Cardiac fibroblast (primary cell): ENCODE measurements at regions not wholly inside any gene's neighbourhood (a gene's known extent, or its start where the extent isn't known, plus 50 kb on each side); places are given as distances from the start of the nearest gene placed in this dataset.

Experiments used
- DNase-seq, 2 donors: peaks; one replicate each; pipeline versions ENCODE4 v3.0.0 to v3.0.0-alpha.2; 2010; ENCODE audit warnings: low read depth in 2 of 2
- H3K4me3 ChIP-seq, 2 donors: replicated peaks in 1 of 2; 1 replicate in 1 of 2; 2 replicates in 1 of 2; pipeline ENCODE4 v1.5.1; 2011; ENCODE audit warnings: low read depth in 2 of 2, low read length in 2 of 2, mild to moderate bottlenecking in 2 of 2, moderate library complexity in 1 of 2
- CTCF ChIP-seq: IDR thresholded peaks from one replicate; pipeline ENCODE4 v1.5.1; 2011; ENCODE audit warnings: low read depth, mild to moderate bottlenecking, low read length, inconsistent platforms

GRCh38 chr18:78144669-78145068 lies 834.9 kb upstream of the SALL3 start:
- no peak overlapping the region for H3K4me3 ChIP-seq
- no peak for TF ChIP-seq CTCF
- no peak for DNase-seq

- H3K4me3 ChIP-seq: no peak overlapping the region
Measured at GRCh38 chr18:78145096-78145495, 834.5 kb upstream of the SALL3 start.

GRCh38 chr18:78146136-78147085 lies 833.2 kb upstream of the SALL3 start:
- TF ChIP-seq CTCF: no peak
- H3K4me3 ChIP-seq: no peak overlapping the region
- no peak for DNase-seq

More at GRCh38 chr18:78145096-78145495, 834.5 kb upstream of the SALL3 start:
- no peak for DNase-seq
- TF ChIP-seq CTCF: no peak

GRCh38 chr18:78150590-78150989 lies 829.0 kb upstream of the SALL3 start:
- H3K4me3 ChIP-seq: no peak overlapping the region
- DNase-seq: no peak
- no peak for TF ChIP-seq CTCF

- H3K4me3 ChIP-seq: no peak overlapping the region
- no peak for TF ChIP-seq CTCF
- no peak for DNase-seq
Measured at GRCh38 chr18:78151234-78151633, 828.4 kb upstream of the SALL3 start.

GRCh38 chr18:78151948-78152725 lies 827.5 kb upstream of the SALL3 start:
- no peak for DNase-seq
- TF ChIP-seq CTCF: no peak
- H3K4me3 ChIP-seq: no peak overlapping the region
